GM23248 (cell line): ENCODE measurements at regions not wholly inside any gene's neighbourhood (a gene's known extent, or its start where the extent isn't known, plus 50 kb on each side); places are given as distances from the start of the nearest gene placed in this dataset.

Experiments used
- EZH2 ChIP-seq: fragments of 200-600 bp; sonication (generic); IDR thresholded peaks from 2 replicates; pipeline ENCODE4 v1.6.1; 2018; ENCODE audit warnings: antibody characterized with exemption, mild to moderate bottlenecking; ENCODE audit not compliant: insufficient read depth, poor library complexity, severe bottlenecking
- EZH2phosphoT487 ChIP-seq: fragments of 200-600 bp; sonication (generic); IDR thresholded peaks from 2 replicates; pipeline ENCODE4 v1.6.1; 2018; ENCODE audit warnings: antibody characterized with exemption, moderate library complexity, mild to moderate bottlenecking, low read depth; ENCODE audit not compliant: insufficient read depth

GRCh38 chr20:57898332-57898731 lies 188.5 kb upstream of the PMEPA1 start:
- TF ChIP-seq EZH2phosphoT487: no peak
- no peak for TF ChIP-seq EZH2
